ENCODE measurements at regions not wholly inside any gene's neighbourhood (a gene's known extent, or its start where the extent isn't known, plus 50 kb on each side); places are given as distances from the start of the nearest gene placed in this dataset.

DNA sequence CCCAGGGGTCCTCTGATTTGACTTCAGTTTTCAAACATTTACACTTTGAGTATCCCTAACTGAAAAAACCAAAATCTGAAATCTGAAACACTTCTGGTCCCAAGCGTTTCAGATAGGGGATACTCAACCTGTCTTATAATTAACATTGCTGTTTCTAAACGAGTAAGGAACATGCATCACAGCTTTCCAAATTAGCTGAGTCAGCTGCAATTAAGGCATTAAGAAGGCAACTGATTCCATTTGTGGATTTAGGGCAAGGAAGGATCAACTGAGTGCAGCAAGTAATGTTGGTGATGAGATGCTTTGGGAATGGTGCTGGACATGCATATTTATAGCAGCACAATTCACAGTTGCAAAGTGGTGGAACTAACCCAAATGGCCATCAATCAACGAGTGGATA is 168.6 kb downstream of the ACER2 start:
- no peak for TF ChIP-seq CTCF (IDR thresholded peaks at IDR 0.05; ENCODE audit: extremely low read depth, insufficient read depth, missing control alignments)
- no peak for DNase-seq (ENCODE audit: low spot score)
- in situ Hi-C loops (cut with MboI; ENCODE audit: low pct_unique_long_range_greater_than_20kb, low sequenced_read_pairs, unreplicated experiment), result no loop called here

- TF ChIP-seq CTCF (IDR thresholded peaks at IDR 0.05; ENCODE audit: extremely low read depth, insufficient read depth, missing control alignments), result no peak
- DNase-seq (ENCODE audit: low spot score), result no peak
- in situ Hi-C loops (cut with MboI; ENCODE audit: low pct_unique_long_range_greater_than_20kb, low sequenced_read_pairs, unreplicated experiment), result no loop called here
Measured at GRCh38 chr9:19568946-19569345, 160.1 kb downstream of the ACER2 start.

DNA sequence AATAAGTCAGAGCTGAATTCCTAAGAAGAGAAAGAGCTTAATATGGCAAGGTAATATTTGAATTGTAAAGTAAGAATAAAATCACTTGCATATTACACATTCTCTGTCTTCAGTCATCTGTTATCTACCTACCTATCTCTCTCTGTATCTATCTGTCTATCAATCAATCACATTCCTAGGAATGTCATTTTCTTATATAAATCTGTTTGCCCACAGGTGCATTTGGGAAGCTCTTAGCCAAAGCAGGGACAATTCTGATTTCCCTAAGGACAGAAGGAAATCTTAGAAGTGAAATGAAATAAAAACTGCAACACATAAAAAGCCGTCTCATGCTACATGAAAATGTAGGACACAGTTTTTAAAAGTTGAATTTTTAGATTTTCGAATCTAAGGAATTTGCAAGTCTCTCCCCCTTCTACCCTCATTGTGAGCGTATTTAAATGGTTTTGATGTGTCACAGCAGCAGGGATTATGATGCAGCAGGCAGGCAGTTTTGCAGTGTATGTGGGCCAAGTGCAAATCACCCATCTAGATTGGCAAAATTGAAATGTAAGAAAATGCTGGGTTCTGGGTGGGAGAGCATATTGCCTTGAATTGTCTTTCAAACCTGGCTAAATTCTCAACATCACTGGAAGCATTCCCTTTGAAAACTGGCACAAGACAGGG is 155.7 kb downstream of the ACER2 start:
- in situ Hi-C loops (cut with MboI; ENCODE audit: low pct_unique_long_range_greater_than_20kb, low sequenced_read_pairs, unreplicated experiment), result no loop called here
- no peak for TF ChIP-seq CTCF (IDR thresholded peaks at IDR 0.05; ENCODE audit: extremely low read depth, insufficient read depth, missing control alignments)
- no peak for DNase-seq (ENCODE audit: low spot score)

GRCh38 chr9:19555214-19555613 is 146.4 kb downstream of the ACER2 start:
- TF ChIP-seq CTCF (IDR thresholded peaks at IDR 0.05; ENCODE audit: extremely low read depth, insufficient read depth, missing control alignments), result no peak
- DNase-seq (ENCODE audit: low spot score), result no peak
- in situ Hi-C loops (cut with MboI; ENCODE audit: low pct_unique_long_range_greater_than_20kb, low sequenced_read_pairs, unreplicated experiment), result no loop called here

DNA sequence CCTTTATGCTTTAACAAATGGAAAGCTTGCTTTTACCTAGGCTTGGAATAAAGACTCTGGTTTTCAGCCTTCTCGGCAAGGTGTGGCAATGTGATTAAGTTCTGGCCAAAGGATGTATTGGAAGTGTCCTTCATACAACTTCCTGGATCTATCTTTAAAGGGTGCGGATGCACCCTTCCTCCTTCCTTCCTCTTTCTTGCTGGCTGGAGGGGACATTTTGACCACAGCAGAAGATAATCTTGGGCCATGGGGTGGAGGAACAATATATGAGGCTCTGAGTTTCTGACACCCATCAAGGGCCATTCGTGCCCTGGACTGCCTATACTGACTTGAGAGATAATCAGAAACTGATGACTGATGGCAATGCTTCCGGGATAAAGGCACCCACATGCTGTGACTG is 145.7 kb downstream of the ACER2 start:
- no peak for DNase-seq (ENCODE audit: low spot score)
- in situ Hi-C loops (cut with MboI; ENCODE audit: low pct_unique_long_range_greater_than_20kb, low sequenced_read_pairs, unreplicated experiment), result no loop called here
- no peak for TF ChIP-seq CTCF (IDR thresholded peaks at IDR 0.05; ENCODE audit: extremely low read depth, insufficient read depth, missing control alignments)

DNA sequence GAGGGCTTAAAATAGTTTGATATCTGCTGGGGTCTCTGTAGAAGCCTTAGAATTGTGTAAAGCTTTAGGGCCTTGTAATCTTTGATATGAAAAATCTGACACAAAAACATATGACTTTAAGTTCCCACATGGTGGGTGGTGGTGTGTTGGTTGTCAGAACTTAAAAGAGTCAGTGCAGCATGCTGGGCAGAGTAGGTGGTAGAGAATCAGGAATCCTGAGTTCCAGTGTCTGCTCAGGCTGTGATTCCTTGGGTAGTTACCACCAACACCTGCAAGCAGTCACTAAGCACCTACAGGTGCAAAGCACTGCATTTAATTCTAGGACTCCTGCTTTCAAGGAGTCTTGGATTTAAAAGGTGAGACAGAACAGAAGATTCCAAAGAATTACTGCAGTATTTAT is 144.6 kb downstream of the ACER2 start:
- TF ChIP-seq CTCF (IDR thresholded peaks at IDR 0.05; ENCODE audit: extremely low read depth, insufficient read depth, missing control alignments), result no peak
- DNase-seq (ENCODE audit: low spot score), result no peak
- in situ Hi-C loops (cut with MboI; ENCODE audit: low pct_unique_long_range_greater_than_20kb, low sequenced_read_pairs, unreplicated experiment), result no loop called here

All from GM13977 (cell line).